Natural killer cell treated with Interleukin-12 subunit alpha and Interleukin-12 subunit beta and Interleukin-15 and Interleukin-18, amount 100 ng/mL, for 72 hours (primary cell): ENCODE measurements at regions not wholly inside any gene's neighbourhood (a gene's known extent, or its start where the extent isn't known, plus 50 kb on each side); places are given as distances from the start of the nearest gene placed in this dataset.
"Not testable (repeated sequence)": the region's sequence is repeated elsewhere in the genome, so short reads cannot be mapped to it uniquely, and the experiment has no call there.

Source experiments
- ATAC-seq, 2 donors: fragments of 150-1000 bp; cut with Tn5 transposase in 1 of 2; sonication (Bioruptor Pico), chemical (Tn5 transposase) in 1 of 2; 2 replicates each; pipeline ENCODE4 v1.10.0; 2021
- DNase-seq: peaks from one replicate; pipeline ENCODE4 v3.0.0; 2022; ENCODE audit warnings: low spot score
- H3K27ac Mint-ChIP-seq, 2 donors: 1 replicate in 1 of 2; 2 replicates in 1 of 2; pipeline ENCODE4 v1.8.0; 2022; ENCODE audit warnings: mixed read lengths in 2 of 2, mild to moderate bottlenecking in 1 of 2, moderate library complexity in 1 of 2
- H3K27me3 Mint-ChIP-seq, 2 donors: 1 replicate in 1 of 2; 2 replicates in 1 of 2; pipeline ENCODE4 v1.8.0; 2022; ENCODE audit warnings: mixed read lengths in 2 of 2
- H3K36me3 Mint-ChIP-seq: one replicate; pipeline ENCODE4 v1.8.0; 2022; ENCODE audit warnings: mixed read lengths
- H3K4me1 Mint-ChIP-seq, 2 donors: 1 replicate in 1 of 2; 2 replicates in 1 of 2; pipeline ENCODE4 v1.8.0; 2022; ENCODE audit warnings: low read depth in 2 of 2, mixed read lengths in 2 of 2, mild to moderate bottlenecking in 1 of 2
- H3K4me3 Mint-ChIP-seq: one replicate; pipeline ENCODE4 v1.8.0; 2022; ENCODE audit warnings: mixed read lengths
- H3K9me3 Mint-ChIP-seq: 2 replicates; pipeline ENCODE4 v1.8.0; 2022; ENCODE audit warnings: mixed read lengths

DNA sequence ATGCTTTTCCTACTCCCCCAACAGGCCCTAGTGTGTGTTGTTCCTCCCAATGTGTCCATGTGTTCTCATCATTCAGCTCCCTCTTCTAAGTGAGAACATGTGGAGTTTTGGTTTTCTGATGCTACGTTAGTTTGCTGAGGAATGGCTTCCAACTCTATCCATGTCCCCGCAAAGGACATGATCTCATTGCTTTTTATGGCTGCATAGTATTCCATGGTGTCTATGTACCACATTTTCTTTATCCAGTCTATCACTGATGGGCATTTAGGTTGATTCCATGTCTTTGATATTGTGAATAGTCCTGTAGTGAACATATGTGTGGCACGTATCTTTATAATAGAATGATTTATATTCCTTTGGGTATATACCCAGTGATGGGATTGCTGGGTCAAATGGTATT lies 72.5 kb upstream of the CCNY start:
- not testable (repeated sequence) for ATAC-seq, H3K27me3 Mint-ChIP-seq, H3K9me3 Mint-ChIP-seq, H3K4me3 Mint-ChIP-seq, DNase-seq, H3K4me1 Mint-ChIP-seq, H3K27ac Mint-ChIP-seq, H3K36me3 Mint-ChIP-seq

DNA sequence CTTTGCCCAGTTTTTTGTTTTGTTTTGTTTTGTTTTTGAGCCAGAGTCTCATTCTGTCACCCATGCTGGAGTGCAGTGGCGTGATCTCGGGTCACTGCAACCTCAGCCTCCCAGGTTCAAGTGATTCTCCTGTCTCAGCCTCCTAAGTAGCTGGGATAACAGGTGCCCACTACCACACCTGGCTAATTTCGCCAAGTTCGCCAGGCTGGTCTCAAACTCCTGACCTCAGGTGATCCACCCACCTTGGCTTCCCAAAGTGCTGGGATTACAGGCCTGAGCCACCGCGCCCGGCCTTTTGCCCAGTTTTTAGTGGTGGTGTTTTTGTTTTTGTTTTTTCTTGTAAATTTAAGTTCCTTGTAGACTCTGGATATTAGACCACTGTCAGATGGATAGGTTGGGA lies 71.7 kb upstream of the CCNY start:
- H3K4me3 Mint-ChIP-seq, H3K27ac Mint-ChIP-seq, H3K9me3 Mint-ChIP-seq, H3K4me1 Mint-ChIP-seq, H3K36me3 Mint-ChIP-seq, ATAC-seq, H3K27me3 Mint-ChIP-seq, DNase-seq: not testable (repeated sequence)

GRCh38 chr10:35265435-35265834 lies 70.9 kb upstream of the CCNY start:
- peaks cover 0 to 3% of the 10 kb centered on the region in 2 donors for H3K27me3 Mint-ChIP-seq
- peak in 1 of 2 donors; percentile 20 for ATAC-seq
- H3K9me3 Mint-ChIP-seq = no peaks in the 10 kb centered on the region
- no peak overlapping the region for H3K27ac Mint-ChIP-seq
- H3K4me1 Mint-ChIP-seq = peaks cover 0 to 5% of the 10 kb centered on the region in 2 donors
- no peak overlapping the region for H3K4me3 Mint-ChIP-seq
- no peak for DNase-seq
- no peaks in the 10 kb centered on the region for H3K36me3 Mint-ChIP-seq

GRCh38 chr10:35268323-35268722 lies 68.0 kb upstream of the CCNY start:
- H3K9me3 Mint-ChIP-seq = no peaks in the 10 kb centered on the region
- peaks cover 0 to 5% of the 10 kb centered on the region in 2 donors for H3K4me1 Mint-ChIP-seq
- DNase-seq = no peak
- H3K27ac Mint-ChIP-seq = no peak overlapping the region
- H3K36me3 Mint-ChIP-seq = no peaks in the 10 kb centered on the region
- peak; percentile 27 to 43 for ATAC-seq
- H3K4me3 Mint-ChIP-seq = no peak overlapping the region
- H3K27me3 Mint-ChIP-seq = peaks cover 0 to 5% of the 10 kb centered on the region in 2 donors

DNA sequence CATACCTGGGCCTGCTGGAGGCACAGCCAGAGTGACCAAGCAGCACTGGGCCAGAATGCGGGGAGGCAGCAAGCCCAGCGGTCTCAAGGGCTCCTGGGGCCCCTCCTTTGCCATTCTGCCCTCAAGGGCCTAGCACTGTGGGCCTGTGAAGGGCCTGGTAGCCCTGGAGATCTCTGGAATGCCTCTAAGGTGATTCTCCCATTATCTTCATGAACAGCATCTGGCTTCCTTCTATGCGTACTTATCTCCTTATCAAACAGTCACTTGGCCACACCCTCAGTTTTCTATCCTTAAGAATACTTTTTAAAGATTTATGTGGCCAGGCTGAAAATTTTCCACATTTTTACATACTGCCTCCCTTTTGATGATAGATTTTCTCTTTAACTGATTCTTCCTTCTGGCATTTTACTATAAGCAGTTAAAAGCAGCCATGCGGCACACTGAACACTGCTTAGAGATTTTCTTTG lies 67.5 kb upstream of the CCNY start:
- Mint-ChIP-seq H3K27me3 (peaks cover 0 to 5% of the 10 kb centered on the region in 2 donors), H3K9me3 (no peaks in the 10 kb centered on the region), H3K36me3 (no peaks in the 10 kb centered on the region), H3K4me3 (no peak overlapping the region), H3K4me1 (peaks cover 0 to 5% of the 10 kb centered on the region in 2 donors), H3K27ac (no peak overlapping the region)
- ATAC-seq (peak in 1 of 2 donors; percentile 44), DNase-seq (no peak)

GRCh38 chr10:35270100-35270499 lies 66.2 kb upstream of the CCNY start:
- Mint-ChIP-seq H3K27ac (no peak overlapping the region), H3K36me3 (no peaks in the 10 kb centered on the region), H3K9me3 (no peaks in the 10 kb centered on the region), H3K4me1 (peaks cover 0 to 5% of the 10 kb centered on the region in 2 donors), H3K27me3 (peaks cover 0 to 5% of the 10 kb centered on the region in 2 donors), H3K4me3 (no peak overlapping the region)
- ATAC-seq = no peak
- DNase-seq = no peak

DNA sequence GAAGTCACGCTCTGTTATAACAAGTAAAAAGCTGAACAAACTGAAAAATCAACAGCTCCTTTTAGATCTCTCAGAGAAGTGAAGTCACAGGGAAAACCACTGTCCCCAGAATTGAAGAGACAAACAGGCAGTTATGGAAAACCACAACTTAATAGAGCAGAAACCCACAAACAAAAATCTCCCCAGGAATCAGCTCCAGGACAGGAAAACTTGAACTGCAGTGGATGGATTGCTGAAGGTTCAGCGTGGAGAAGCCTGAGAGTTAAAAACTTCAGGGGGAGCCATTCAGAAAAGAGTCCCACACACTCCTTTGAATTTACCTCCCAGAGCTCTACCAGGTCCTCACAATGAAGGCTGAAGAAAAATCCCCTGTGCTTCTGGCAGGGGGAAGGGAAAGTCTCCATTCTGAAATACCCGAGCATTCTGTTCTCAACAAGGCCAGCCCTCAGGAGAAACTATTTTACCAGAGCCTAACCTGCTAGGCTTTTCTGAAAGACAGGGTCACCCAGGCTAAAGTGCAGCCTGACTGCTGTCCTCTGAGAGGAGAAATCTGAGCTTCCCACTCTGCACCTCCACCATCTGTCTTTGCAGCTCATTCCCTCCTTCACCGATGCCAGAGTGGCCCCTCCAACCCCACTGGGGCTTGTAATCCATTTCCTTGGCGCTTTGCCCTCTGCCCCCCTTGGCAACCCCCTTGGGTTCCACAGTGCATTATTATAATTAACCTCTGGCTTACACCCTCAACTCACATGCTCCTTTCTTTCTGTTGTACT lies 65.0 kb upstream of the CCNY start:
- no peaks in the 10 kb centered on the region for H3K36me3 Mint-ChIP-seq
- H3K9me3 Mint-ChIP-seq = no peaks in the 10 kb centered on the region
- H3K4me3 Mint-ChIP-seq = no peak overlapping the region
- H3K27me3 Mint-ChIP-seq = peaks cover 0 to 5% of the 10 kb centered on the region in 2 donors
- H3K4me1 Mint-ChIP-seq = peaks cover 0 to 5% of the 10 kb centered on the region in 2 donors
- no peak for ATAC-seq
- no peak overlapping the region for H3K27ac Mint-ChIP-seq
- DNase-seq = no peak

DNA sequence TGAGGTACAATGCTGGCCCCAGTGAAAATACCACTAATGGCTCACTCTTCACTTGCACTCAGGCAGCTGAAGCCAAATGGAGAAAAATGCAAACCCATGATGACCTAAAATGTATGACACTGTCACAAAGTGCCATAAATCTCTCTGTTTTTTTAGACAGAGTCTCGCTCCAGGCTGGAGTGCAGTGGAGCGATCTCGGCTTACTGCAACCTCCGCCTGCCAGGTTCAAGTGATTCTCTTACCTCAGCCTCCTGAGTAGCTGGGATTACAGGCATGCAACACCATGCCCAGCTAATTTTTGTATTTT lies 64.5 kb upstream of the CCNY start:
- H3K4me3 Mint-ChIP-seq, H3K4me1 Mint-ChIP-seq, H3K27me3 Mint-ChIP-seq, ATAC-seq, H3K36me3 Mint-ChIP-seq, DNase-seq, H3K9me3 Mint-ChIP-seq, H3K27ac Mint-ChIP-seq: not testable (repeated sequence)

DNA sequence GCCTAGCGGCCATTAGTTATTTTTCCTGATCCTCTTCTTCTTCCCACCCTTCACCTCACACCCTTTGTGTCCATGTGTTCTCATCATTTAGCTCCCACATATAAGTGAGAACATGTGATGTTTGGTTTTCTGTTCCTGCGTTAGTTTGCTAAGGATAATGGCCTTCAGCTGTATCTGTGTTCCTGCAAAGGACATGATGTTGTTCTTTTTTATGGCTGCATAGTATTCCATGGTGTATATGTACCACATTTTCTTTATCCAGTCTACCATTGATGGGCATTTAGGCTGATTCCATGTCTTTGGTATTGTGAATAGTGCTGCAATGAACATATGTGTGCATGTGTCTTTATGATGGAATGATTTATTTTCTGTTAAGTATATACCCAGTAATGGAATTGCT lies 63.9 kb upstream of the CCNY start:
- H3K27ac Mint-ChIP-seq, ATAC-seq, H3K36me3 Mint-ChIP-seq, H3K9me3 Mint-ChIP-seq, H3K27me3 Mint-ChIP-seq, H3K4me1 Mint-ChIP-seq, DNase-seq, H3K4me3 Mint-ChIP-seq: not testable (repeated sequence)

GRCh38 chr10:35273994-35274393 lies 62.3 kb upstream of the CCNY start:
- ATAC-seq, H3K4me3 Mint-ChIP-seq: not testable (repeated sequence)

DNA sequence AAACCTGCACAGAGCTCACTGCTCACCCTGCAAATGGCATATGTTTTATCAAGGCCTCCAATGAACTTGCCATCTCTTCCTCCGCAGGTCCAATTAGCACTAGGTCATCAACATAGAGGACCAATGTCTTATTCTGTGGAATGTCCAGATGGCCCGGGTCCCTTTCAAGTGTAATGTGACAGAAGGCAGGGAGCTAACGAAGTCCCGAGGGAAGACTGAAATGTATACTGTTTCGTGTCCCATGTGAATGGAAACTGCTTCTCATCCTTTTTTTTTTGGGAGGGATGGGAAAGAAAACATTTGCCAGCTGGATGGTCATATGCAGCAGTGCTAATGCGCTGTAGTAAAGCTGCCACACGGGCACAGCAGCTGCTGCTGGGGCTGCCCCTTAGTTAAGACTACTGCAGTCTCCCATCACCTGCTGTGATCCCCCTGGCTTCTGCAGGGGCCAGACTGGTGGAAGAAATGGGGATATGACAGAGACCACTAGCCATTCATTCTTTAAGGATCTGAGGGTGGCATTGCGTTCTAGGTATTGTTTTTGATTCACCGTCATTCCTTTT lies 61.7 kb upstream of the CCNY start:
- ATAC-seq = no peak
- H3K27ac Mint-ChIP-seq = no peak overlapping the region
- H3K9me3 Mint-ChIP-seq = no peaks in the 10 kb centered on the region
- no peak for DNase-seq
- peaks cover 0 to 5% of the 10 kb centered on the region in 2 donors for H3K27me3 Mint-ChIP-seq
- no peaks in the 10 kb centered on the region for H3K36me3 Mint-ChIP-seq
- no peak overlapping the region for H3K4me3 Mint-ChIP-seq
- peaks cover 0 to 5% of the 10 kb centered on the region in 2 donors for H3K4me1 Mint-ChIP-seq

More at GRCh38 chr10:35273994-35274393, 62.3 kb upstream of the CCNY start:
- not testable (repeated sequence) for H3K27ac Mint-ChIP-seq, DNase-seq, H3K4me1 Mint-ChIP-seq, H3K27me3 Mint-ChIP-seq, H3K36me3 Mint-ChIP-seq, H3K9me3 Mint-ChIP-seq

GRCh38 chr10:35276889-35277288 lies 59.4 kb upstream of the CCNY start:
- Mint-ChIP-seq H3K9me3 (no peaks in the 10 kb centered on the region), H3K4me1 (no peaks in the 10 kb centered on the region), H3K27ac (no peak overlapping the region), H3K4me3 (no peak overlapping the region), H3K36me3 (no peaks in the 10 kb centered on the region), H3K27me3 (peaks cover 0 to 2% of the 10 kb centered on the region in 2 donors)
- ATAC-seq (no peak), DNase-seq (no peak)

DNA sequence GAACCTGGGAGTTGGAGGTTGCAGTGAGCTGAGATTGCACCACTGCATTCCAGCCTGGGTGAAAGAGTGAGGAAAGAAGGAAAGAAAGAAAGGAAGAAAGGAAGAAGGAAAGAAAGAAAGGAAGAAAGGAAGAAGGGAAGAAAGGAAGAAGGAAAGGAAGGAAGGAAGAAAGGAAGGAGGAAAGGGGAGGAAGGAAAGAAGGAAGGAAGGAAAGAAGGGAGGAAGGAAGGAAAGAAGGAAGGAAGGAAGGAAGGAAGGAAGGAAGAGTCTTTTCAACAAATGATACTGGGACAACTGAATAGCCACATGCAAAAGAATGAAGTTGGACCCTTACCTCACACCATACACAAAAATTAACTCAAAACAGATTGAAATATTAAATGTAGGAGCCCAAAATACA lies 56.1 kb upstream of the CCNY start:
- H3K4me1 Mint-ChIP-seq, DNase-seq, ATAC-seq, H3K9me3 Mint-ChIP-seq, H3K27ac Mint-ChIP-seq, H3K36me3 Mint-ChIP-seq, H3K4me3 Mint-ChIP-seq, H3K27me3 Mint-ChIP-seq: not testable (repeated sequence)
